IMR-90 (cell line): ENCODE measurements at regions not wholly inside any gene's neighbourhood (a gene's known extent, or its start where the extent isn't known, plus 50 kb on each side); places are given as distances from the start of the nearest gene placed in this dataset.

Experiments
- ATAC-seq: fragments of 200-7000 bp; cut with Tn5 transposase; 2 replicates; pipeline ENCODE4 v1.9.1; 2020; ENCODE audit warnings: low read depth, mild to moderate bottlenecking, moderate library complexity
- BruUV-seq: library from RNA; stranded (reverse); fragments of 400-500 nt; replicated peaks from 2 replicates; lab custom pipeline; 2021; lab: Mats Ljungman, UMichigan
- CTCF ChIA-PET: fragments of 300-600 bp; formaldehyde crosslinking; extraction: SDS; loops from one replicate; lab custom pipeline; 2021; ENCODE audit warnings: antibody characterized with exemption; lab: Yijun Ruan, JAX
- POLR2A ChIA-PET: fragments of 300-600 bp; sonication (Branson Sonifier 250); formaldehyde crosslinking; loops from one replicate; lab custom pipeline; 2022; ENCODE audit warnings: antibody characterized with exemption; ENCODE audit not compliant: unreplicated experiment; lab: Charles Lee
- DNase-seq: peaks from one replicate; pipeline ENCODE4 v3.0.0; 2013
- H2AFZ ChIP-seq: replicated peaks from 2 replicates; pipeline ENCODE3; 2013; ENCODE audit warnings: low read length, mild to moderate bottlenecking; ENCODE audit not compliant: poor library complexity
- H2AK5ac ChIP-seq: 2 replicates; pipeline ENCODE4 v1.6.1; 2013; ENCODE audit warnings: low read depth, low read length, inconsistent platforms
- H2AK9ac ChIP-seq: replicated peaks from 2 replicates; pipeline ENCODE3; 2013; ENCODE audit warnings: mild to moderate bottlenecking, low read depth, low read length, moderate library complexity; ENCODE audit not compliant: poor library complexity
- H2BK120ac ChIP-seq: 2 replicates; pipeline ENCODE4 v1.6.1; 2013; ENCODE audit warnings: low read depth, low read length, inconsistent platforms
- H2BK15ac ChIP-seq: 3 replicates; pipeline ENCODE4 v1.6.1; 2013; ENCODE audit warnings: low read depth, low read length, inconsistent platforms
- H2BK20ac ChIP-seq: 2 replicates; pipeline ENCODE4 v1.6.1; 2013; ENCODE audit warnings: low read depth, mild to moderate bottlenecking, inconsistent platforms, low read length, moderate library complexity
- H2BK5ac ChIP-seq: 2 replicates; pipeline ENCODE4 v1.6.1; 2013; ENCODE audit warnings: mild to moderate bottlenecking, low read depth, low read length, inconsistent platforms; ENCODE audit not compliant: poor library complexity, severe bottlenecking
- H3K14ac ChIP-seq: replicated peaks from 2 replicates; pipeline ENCODE4 v1.6.1; 2013; ENCODE audit warnings: low read depth, low read length, inconsistent platforms
- H3K18ac ChIP-seq: 2 replicates; pipeline ENCODE4 v1.6.1; 2013; ENCODE audit warnings: low read depth, low read length, control low read depth
- H3K23ac ChIP-seq: 2 replicates; pipeline ENCODE4 v1.6.1; 2013; ENCODE audit warnings: low read depth, low read length, inconsistent platforms
- H3K27ac ChIP-seq: 2 replicates; pipeline ENCODE4 v1.5.1; 2013; ENCODE audit warnings: mild to moderate bottlenecking, control low read depth, low read length; ENCODE audit not compliant: insufficient read depth
- H3K27me3 ChIP-seq: 2 replicates; pipeline ENCODE4 v1.6.1; 2013; ENCODE audit warnings: low read length; ENCODE audit not compliant: control insufficient read depth, insufficient read depth
- H3K36me3 ChIP-seq: 2 replicates; pipeline ENCODE4 v1.6.1; 2013; ENCODE audit warnings: low read length, mixed read lengths; ENCODE audit not compliant: control insufficient read depth, insufficient read depth
- H3K4ac ChIP-seq: 2 replicates; pipeline ENCODE4 v1.6.1; 2013; ENCODE audit warnings: low read depth, low read length, inconsistent platforms
- H3K4me1 ChIP-seq: 2 replicates; pipeline ENCODE4 v1.6.1; 2013; ENCODE audit warnings: low read length, mixed read lengths; ENCODE audit not compliant: control insufficient read depth, insufficient read depth
- H3K4me2 ChIP-seq: 2 replicates; pipeline ENCODE4 v1.6.1; 2013; ENCODE audit warnings: low read depth, mild to moderate bottlenecking, control low read depth, low read length, moderate library complexity
- H3K4me3 ChIP-seq: 2 replicates; pipeline ENCODE4 v1.5.1; 2013; ENCODE audit warnings: low read depth, mild to moderate bottlenecking, control low read depth, low read length, moderate library complexity; ENCODE audit not compliant: insufficient read depth
- H3K56ac ChIP-seq: 2 replicates; pipeline ENCODE4 v1.6.1; 2013; ENCODE audit warnings: low read length, inconsistent platforms; ENCODE audit not compliant: insufficient read depth; ENCODE audit errors: extremely low read depth
- H3K79me1 ChIP-seq, 2 experiments: 2 replicates each; pipeline ENCODE4 v1.6.1; 2013; ENCODE audit warnings: low read length in 2 of 2, inconsistent platforms in 1 of 2, low read depth in 1 of 2
- H3K9ac ChIP-seq: 2 replicates; pipeline ENCODE4 v1.6.1; 2013; ENCODE audit warnings: low read depth, low read length, control low read depth
- H3K9me1 ChIP-seq: 2 replicates; pipeline ENCODE4 v1.6.1; 2013; ENCODE audit warnings: low read length, inconsistent platforms; ENCODE audit not compliant: insufficient read depth
- H3K9me3 ChIP-seq: 2 replicates; pipeline ENCODE4 v1.6.1; 2013; ENCODE audit warnings: low read length; ENCODE audit not compliant: control insufficient read depth, insufficient read depth
- H4K20me1 ChIP-seq: 2 replicates; pipeline ENCODE4 v1.6.1; 2013; ENCODE audit warnings: low read length, inconsistent platforms; ENCODE audit not compliant: insufficient read depth
- H4K5ac ChIP-seq: 2 replicates; pipeline ENCODE4 v1.6.1; 2013; ENCODE audit warnings: mild to moderate bottlenecking, low read depth, low read length, control low read depth
- H4K8ac ChIP-seq, 2 experiments: 2 replicates each; pipeline ENCODE4 v1.6.1; 2013; ENCODE audit warnings: low read depth in 2 of 2, low read length in 2 of 2, control low read depth in 1 of 2, inconsistent platforms in 1 of 2
- H4K91ac ChIP-seq: 2 replicates; pipeline ENCODE4 v1.6.1; 2013; ENCODE audit warnings: low read depth, low read length, inconsistent platforms; ENCODE audit not compliant: insufficient read depth
- FOS ChIP-seq: fragments of 150-350 bp; IDR thresholded peaks from 2 replicates; pipeline ENCODE4 v1.6.1; 2016; ENCODE audit warnings: low read depth, low read length
- MAFK ChIP-seq: IDR thresholded peaks from 2 replicates; pipeline ENCODE4 v1.6.1; 2012; ENCODE audit warnings: low read depth, low read length, improper control_type of control experiment
- POLR2A ChIP-seq: IDR thresholded peaks from 2 replicates; pipeline ENCODE4 v1.6.1; 2012; ENCODE audit warnings: mild to moderate bottlenecking, low read depth, low read length
- RAD21 ChIP-seq: IDR thresholded peaks from 2 replicates; pipeline ENCODE4 v1.6.1; 2012; ENCODE audit warnings: low read length, improper control_type of control experiment
- RFX5 ChIP-seq: IDR thresholded peaks from 2 replicates; pipeline ENCODE4 v1.8.0; 2012; ENCODE audit warnings: low read depth, mild to moderate bottlenecking, low read length, moderate library complexity
- SMC3 ChIP-seq: fragments of 150-350 bp; IDR thresholded peaks from 2 replicates; pipeline ENCODE4 v1.6.1; 2016; ENCODE audit warnings: low read depth, mild to moderate bottlenecking, antibody characterized with exemption, low read length, moderate library complexity
- WGBS, 2 experiments: methylation state at CpG; one replicate each; pipeline versions ENCODE4 v1.1.5 to v1.1.7; 2013; ENCODE audit warnings: missing lambda C conversion rate in 2 of 2; ENCODE audit not compliant: insufficient read length in 1 of 2; ENCODE audit errors: extremely low coverage in 2 of 2; 5-methylcytosine and 5-hydroxymethylcytosine counted together
- dilution Hi-C: fragments of 300-500 bp; cut with HindIII; formaldehyde crosslinking; loops from one replicate; pipeline ENCODE4 v1.14.3; 2018; ENCODE audit warnings: low sequenced_read_pairs; ENCODE audit not compliant: unreplicated experiment
- in situ Hi-C: fragments of 300-500 bp; cut with MboI; formaldehyde crosslinking; loops from 3 replicates; pipeline ENCODE4 v1.14.3; 2019; ENCODE audit warnings: low sequenced_read_pairs, inconsistent platforms, mixed read lengths
- intact Hi-C: fragments of 100-400 bp; cut with micrococcal nuclease; formaldehyde crosslinking; loops from 2 replicates; pipeline ENCODE4 v1.10.0; 2022

DNA sequence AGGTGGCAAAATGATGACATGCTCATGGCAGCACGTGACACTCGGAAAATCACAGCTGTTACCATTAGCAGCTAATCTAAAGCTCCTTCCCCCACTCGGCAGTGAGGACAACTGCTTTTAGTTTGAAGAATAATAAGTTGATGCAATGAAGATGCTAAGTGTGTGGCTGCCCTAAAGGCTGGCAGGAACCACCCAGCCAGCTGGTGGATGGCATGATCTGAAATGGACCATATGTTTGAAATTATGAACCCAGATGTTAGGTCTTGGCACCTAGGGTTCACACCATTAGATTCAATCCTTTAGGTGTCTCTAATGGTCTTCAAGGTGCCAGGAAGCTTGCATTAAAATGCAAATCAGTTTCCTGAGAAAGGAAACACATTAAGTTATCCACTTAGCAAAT lies 230.1 kb downstream of the WDR11 start:
- no peak overlapping the region for H3K56ac ChIP-seq
- in situ Hi-C loops (no loop called here), dilution Hi-C loops (no loop called here), intact Hi-C loops (no loop called here)
- H2BK20ac ChIP-seq = no peak overlapping the region
- H3K9ac ChIP-seq = no peak overlapping the region
- no peaks in the 10 kb centered on the region for H3K79me1 ChIP-seq
- H3K36me3 ChIP-seq = no peaks in the 10 kb centered on the region
- TF ChIP-seq MAFK = no peak
- TF ChIP-seq RFX5 = no peak
- no peak for TF ChIP-seq RAD21
- TF ChIP-seq SMC3 = no peak
- no peak for TF ChIP-seq POLR2A
- no peak for TF ChIP-seq FOS
- no peak overlapping the region for H3K4me2 ChIP-seq
- no peak overlapping the region for H2AK9ac ChIP-seq
- H3K4me1 ChIP-seq = no peaks in the 10 kb centered on the region
- POLR2A ChIA-PET = no interaction called here
- H3K27ac ChIP-seq = no peak overlapping the region
- no peak overlapping the region for H2AFZ ChIP-seq
- H3K27me3 ChIP-seq = no peaks in the 10 kb centered on the region
- no peak overlapping the region for H4K8ac ChIP-seq
- H3K9me3 ChIP-seq = peaks cover 46% of the 10 kb centered on the region
- CTCF ChIA-PET = no interaction called here
- no peak overlapping the region for H3K4ac ChIP-seq
- H3K18ac ChIP-seq = no peak overlapping the region
- no peak overlapping the region for H2BK5ac ChIP-seq
- H2AK5ac ChIP-seq = no peak overlapping the region
- H4K91ac ChIP-seq = no peak overlapping the region
- DNase-seq (no peak), ATAC-seq (no peak)
- no peak overlapping the region for H3K14ac ChIP-seq
- no peaks in the 10 kb centered on the region for H3K9me1 ChIP-seq
- no peak overlapping the region for H2BK15ac ChIP-seq
- no peak overlapping the region for H4K5ac ChIP-seq
- H4K20me1 ChIP-seq = no peaks in the 10 kb centered on the region
- BruUV-seq = no TSS peak
- H2BK120ac ChIP-seq = no peak overlapping the region
- no CpG with 5 or more reads among the region's 3 CpGs for WGBS, 2 experiments
- H3K4me3 ChIP-seq = no peak overlapping the region
- H3K23ac ChIP-seq = no peak overlapping the region
